Mesenchymal stem cell (in vitro differentiated cells and primary cell): ENCODE measurements at regions not wholly inside any gene's neighbourhood (a gene's known extent, or its start where the extent isn't known, plus 50 kb on each side); places are given as distances from the start of the nearest gene placed in this dataset.

Experiments used
- DNase-seq: peaks from one replicate; pipeline ENCODE4 v3.0.0-alpha.2; 2013
- H2AFZ ChIP-seq: one replicate; pipeline ENCODE4 v1.6.1; 2013; ENCODE audit warnings: low read depth, mild to moderate bottlenecking, control low read depth, inconsistent platforms, low read length, moderate library complexity
- H2AK5ac ChIP-seq: 2 replicates; pipeline ENCODE4 v1.6.1; 2013; ENCODE audit warnings: low read length, moderate library complexity, mild to moderate bottlenecking, inconsistent platforms; ENCODE audit not compliant: severe bottlenecking
- H2BK120ac ChIP-seq: one replicate; pipeline ENCODE4 v1.6.1; 2013; ENCODE audit warnings: low read depth, mild to moderate bottlenecking, inconsistent platforms, low read length, moderate library complexity
- H2BK12ac ChIP-seq, 2 experiments: one replicate each; pipeline ENCODE4 v1.6.1; 2013; ENCODE audit warnings: inconsistent platforms in 2 of 2, low read length in 2 of 2, mild to moderate bottlenecking in 2 of 2, moderate library complexity in 2 of 2, control low read depth in 1 of 2
- H2BK15ac ChIP-seq: one replicate; pipeline ENCODE4 v1.6.1; 2013; ENCODE audit warnings: mild to moderate bottlenecking, low read depth, inconsistent platforms; ENCODE audit not compliant: poor library complexity, severe bottlenecking
- H2BK5ac ChIP-seq: 2 replicates; pipeline ENCODE4 v1.6.1; 2013; ENCODE audit warnings: low read depth, mild to moderate bottlenecking, low read length, control low read depth, inconsistent platforms; ENCODE audit not compliant: poor library complexity, severe bottlenecking
- H3K14ac ChIP-seq, 2 experiments: one replicate each; pipeline ENCODE4 v1.6.1; 2013; ENCODE audit warnings: inconsistent platforms in 2 of 2, low read length in 2 of 2, control low read depth in 1 of 2, mild to moderate bottlenecking in 1 of 2, moderate library complexity in 1 of 2
- H3K18ac ChIP-seq, 2 experiments: one replicate each; pipeline ENCODE4 v1.6.1; 2013; ENCODE audit warnings: inconsistent platforms in 2 of 2, low read length in 2 of 2, control low read depth in 1 of 2, low read depth in 1 of 2, mild to moderate bottlenecking in 1 of 2
- H3K23ac ChIP-seq, 2 experiments: one replicate each; pipeline ENCODE4 v1.6.1; 2013; ENCODE audit warnings: inconsistent platforms in 2 of 2, low read length in 2 of 2, mild to moderate bottlenecking in 2 of 2, moderate library complexity in 2 of 2, control low read depth in 1 of 2
- H3K27ac ChIP-seq: 2 replicates; pipeline ENCODE4 v1.5.1; 2013; ENCODE audit warnings: mild to moderate bottlenecking, moderate library complexity, low read length, control low read depth, inconsistent platforms; ENCODE audit not compliant: poor library complexity, severe bottlenecking
- H3K27me3 ChIP-seq, 2 experiments: 2 replicates each; pipeline versions ENCODE4 v1.6.1 to v1.7.0; 2013; ENCODE audit warnings: low read length in 2 of 2, mild to moderate bottlenecking in 2 of 2, moderate library complexity in 2 of 2, control low read depth in 1 of 2, inconsistent platforms in 1 of 2; ENCODE audit not compliant: control insufficient read depth in 1 of 2, insufficient read depth in 1 of 2
- H3K36me3 ChIP-seq, 2 experiments: 2 replicates each; pipeline versions ENCODE4 v1.6.1 to v1.7.0; 2013; ENCODE audit warnings: low read length in 2 of 2, control low read depth in 1 of 2, inconsistent platforms in 1 of 2, low read depth in 1 of 2, mild to moderate bottlenecking in 1 of 2; ENCODE audit not compliant: insufficient read depth in 2 of 2, control insufficient read depth in 1 of 2
- H3K4ac ChIP-seq, 2 experiments: one replicate each; pipeline ENCODE4 v1.6.1; 2013; ENCODE audit warnings: inconsistent platforms in 2 of 2, low read length in 2 of 2, mild to moderate bottlenecking in 2 of 2, moderate library complexity in 2 of 2, control low read depth in 1 of 2, low read depth in 1 of 2
- H3K4me1 ChIP-seq: 2 replicates; pipeline ENCODE4 v1.6.1; 2013; ENCODE audit warnings: low read depth, low read length, control low read depth; ENCODE audit not compliant: control insufficient read depth, insufficient read depth
- H3K4me2 ChIP-seq: 2 replicates; pipeline ENCODE4 v1.6.1; 2013; ENCODE audit warnings: low read length, mild to moderate bottlenecking, inconsistent platforms; ENCODE audit not compliant: poor library complexity, severe bottlenecking
- H3K4me3 ChIP-seq, 2 experiments: 2 replicates each; pipeline versions ENCODE4 v1.5.1 to v1.7.0; 2013; ENCODE audit warnings: low read length in 2 of 2, mild to moderate bottlenecking in 2 of 2, control low read depth in 1 of 2, low read depth in 1 of 2; ENCODE audit not compliant: insufficient read depth in 1 of 2
- H3K79me1 ChIP-seq: replicated peaks from 2 replicates; pipeline ENCODE4 v1.6.1; 2013; ENCODE audit warnings: mild to moderate bottlenecking, control low read depth, low read length, inconsistent platforms; ENCODE audit not compliant: poor library complexity, severe bottlenecking
- H3K9ac ChIP-seq: 2 replicates; pipeline ENCODE4 v1.7.0; 2013; ENCODE audit warnings: mild to moderate bottlenecking, low read length, moderate library complexity
- H3K9me3 ChIP-seq: 2 replicates; pipeline ENCODE4 v1.7.0; 2013; ENCODE audit warnings: mild to moderate bottlenecking, low read length; ENCODE audit not compliant: control insufficient read depth
- H4K8ac ChIP-seq: one replicate; pipeline ENCODE4 v1.6.1; 2013; ENCODE audit warnings: inconsistent platforms, mild to moderate bottlenecking, low read length, moderate library complexity
- H4K91ac ChIP-seq: one replicate; pipeline ENCODE4 v1.6.1; 2013; ENCODE audit warnings: mild to moderate bottlenecking, low read length, inconsistent platforms
- WGBS: methylation state at CpG from one replicate; pipeline ENCODE4 v1.1.7; 2013; ENCODE audit warnings: mixed read lengths; 5-methylcytosine and 5-hydroxymethylcytosine counted together

GRCh38 chr15:91498046-91498748 lies 355.3 kb upstream of the SLCO3A1 start:
- H3K36me3 ChIP-seq = no peaks in the 10 kb centered on the region
- no peak overlapping the region for H3K18ac ChIP-seq
- no peak overlapping the region for H3K27ac ChIP-seq
- DNase-seq = no peak
- H3K4me1 ChIP-seq = no peaks in the 10 kb centered on the region
- no peak overlapping the region for H4K91ac ChIP-seq
- no peak overlapping the region for H3K23ac ChIP-seq
- no peak overlapping the region for H3K14ac ChIP-seq
- no peak overlapping the region for H2BK5ac ChIP-seq
- H2BK12ac ChIP-seq = no peak overlapping the region
- H3K4me2 ChIP-seq = no peak overlapping the region
- H2AK5ac ChIP-seq = no peak overlapping the region
- no peak overlapping the region for H2BK120ac ChIP-seq
- no peaks in the 10 kb centered on the region for H3K79me1 ChIP-seq
- no peaks in the 10 kb centered on the region for H3K9me3 ChIP-seq
- H4K8ac ChIP-seq = no peak overlapping the region
- no peak overlapping the region for H2BK15ac ChIP-seq
- H3K27me3 ChIP-seq = no peaks in the 10 kb centered on the region
- no peak overlapping the region for H3K9ac ChIP-seq
- no peak overlapping the region for H2AFZ ChIP-seq
- 100% methylated on average over 2 of the region's 4 CpGs for WGBS
- no peak overlapping the region for H3K4ac ChIP-seq
- H3K4me3 ChIP-seq = no peak overlapping the region

- Histone ChIP-seq H3K4me1 (no peaks in the 10 kb centered on the region), H3K79me1 (no peaks in the 10 kb centered on the region), H3K18ac (no peak overlapping the region), H2AFZ (no peak overlapping the region), H2BK120ac (no peak overlapping the region), H3K4me3 (no peak overlapping the region), H3K9ac (no peak overlapping the region), H3K36me3 (no peaks in the 10 kb centered on the region), H2AK5ac (no peak overlapping the region), H3K9me3 (no peaks in the 10 kb centered on the region), H3K4me2 (no peak overlapping the region), H3K4ac (no peak overlapping the region), H3K14ac (no peak overlapping the region), H2BK12ac (no peak overlapping the region), H4K8ac (no peak overlapping the region), H2BK5ac (no peak overlapping the region), H2BK15ac (no peak overlapping the region), H3K23ac (no peak overlapping the region), H3K27ac (no peak overlapping the region), H3K27me3 (no peaks in the 10 kb centered on the region), H4K91ac (no peak overlapping the region)
- DNase-seq = no peak
- 80% methylated on average over 1 of the region's 1 CpG for WGBS
These were observed 354.8 kb upstream of the SLCO3A1 start for GRCh38 chr15:91498749-91499062.

GRCh38 chr15:91499774-91500383 lies 353.6 kb upstream of the SLCO3A1 start:
- no peaks in the 10 kb centered on the region for H3K27me3 ChIP-seq
- H3K36me3 ChIP-seq = no peaks in the 10 kb centered on the region
- H4K8ac ChIP-seq = no peak overlapping the region
- no peak overlapping the region for H3K27ac ChIP-seq
- H3K4ac ChIP-seq = no peak overlapping the region
- H3K4me3 ChIP-seq = no peak overlapping the region
- no peaks in the 10 kb centered on the region for H3K9me3 ChIP-seq
- no peak overlapping the region for H2AK5ac ChIP-seq
- no peak overlapping the region for H2BK15ac ChIP-seq
- H3K14ac ChIP-seq = no peak overlapping the region
- no peak overlapping the region for H2BK120ac ChIP-seq
- no peak overlapping the region for H3K4me2 ChIP-seq
- H3K23ac ChIP-seq = no peak overlapping the region
- DNase-seq = no peak
- H3K79me1 ChIP-seq = no peaks in the 10 kb centered on the region
- H2AFZ ChIP-seq = no peak overlapping the region
- H2BK12ac ChIP-seq = no peak overlapping the region
- WGBS = 84% methylated on average over 4 of the region's 5 CpGs
- no peak overlapping the region for H4K91ac ChIP-seq
- H3K9ac ChIP-seq = no peak overlapping the region
- H3K4me1 ChIP-seq = no peaks in the 10 kb centered on the region
- no peak overlapping the region for H2BK5ac ChIP-seq
- no peak overlapping the region for H3K18ac ChIP-seq

- no peak overlapping the region for H3K18ac ChIP-seq
- H3K4me1 ChIP-seq = no peaks in the 10 kb centered on the region
- H3K9ac ChIP-seq = no peak overlapping the region
- DNase-seq = no peak
- H2BK5ac ChIP-seq = no peak overlapping the region
- H3K36me3 ChIP-seq = no peaks in the 10 kb centered on the region
- WGBS = no CpG with 5 or more reads among the region's 3 CpGs
- H4K8ac ChIP-seq = no peak overlapping the region
- no peak overlapping the region for H2BK120ac ChIP-seq
- H3K23ac ChIP-seq = no peak overlapping the region
- no peaks in the 10 kb centered on the region for H3K27me3 ChIP-seq
- no peak overlapping the region for H4K91ac ChIP-seq
- H3K14ac ChIP-seq = no peak overlapping the region
- H3K27ac ChIP-seq = no peak overlapping the region
- H2AK5ac ChIP-seq = no peak overlapping the region
- H2BK15ac ChIP-seq = no peak overlapping the region
- no peak overlapping the region for H3K4me3 ChIP-seq
- H3K4me2 ChIP-seq = no peak overlapping the region
- H2AFZ ChIP-seq = no peak overlapping the region
- H3K4ac ChIP-seq = no peak overlapping the region
- no peaks in the 10 kb centered on the region for H3K9me3 ChIP-seq
- H3K79me1 ChIP-seq = no peaks in the 10 kb centered on the region
- H2BK12ac ChIP-seq = no peak overlapping the region
These were observed 344.9 kb upstream of the SLCO3A1 start for GRCh38 chr15:91508633-91509032.
